ENCODE measurements at regions not wholly inside any gene's neighbourhood (a gene's known extent, or its start where the extent isn't known, plus 50 kb on each side); places are given as distances from the start of the nearest gene placed in this dataset.

GRCh38 chr21:14670409-14670808 lies 124.3 kb upstream of the SAMSN1 start:
- TF ChIP-seq, protein P1, sequence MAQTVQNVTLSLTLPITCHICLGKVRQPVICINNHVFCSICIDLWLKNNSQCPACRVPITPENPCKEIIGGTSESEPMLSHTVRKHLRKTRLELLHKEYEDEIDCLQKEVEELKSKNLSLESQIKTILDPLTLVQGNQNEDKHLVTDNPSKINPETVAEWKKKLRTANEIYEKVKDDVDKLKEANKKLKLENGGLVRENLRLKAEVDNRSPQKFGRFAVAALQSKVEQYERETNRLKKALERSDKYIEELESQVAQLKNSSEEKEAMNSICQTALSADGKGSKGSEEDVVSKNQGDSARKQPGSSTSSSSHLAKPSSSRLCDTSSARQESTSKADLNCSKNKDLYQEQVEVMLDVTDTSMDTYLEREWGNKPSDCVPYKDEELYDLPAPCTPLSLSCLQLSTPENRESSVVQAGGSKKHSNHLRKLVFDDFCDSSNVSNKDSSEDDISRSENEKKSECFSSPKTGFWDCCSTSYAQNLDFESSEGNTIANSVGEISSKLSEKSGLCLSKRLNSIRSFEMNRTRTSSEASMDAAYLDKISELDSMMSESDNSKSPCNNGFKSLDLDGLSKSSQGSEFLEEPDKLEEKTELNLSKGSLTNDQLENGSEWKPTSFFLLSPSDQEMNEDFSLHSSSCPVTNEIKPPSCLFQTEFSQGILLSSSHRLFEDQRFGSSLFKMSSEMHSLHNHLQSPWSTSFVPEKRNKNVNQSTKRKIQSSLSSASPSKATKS (CRISPR knock-in tag; IDR thresholded peaks at IDR 0.05): no peak
- TF ChIP-seq ZNF436 (CRISPR knock-in tag; IDR thresholded peaks at IDR 0.05) (no peak), ZNF407 (IDR thresholded peaks at IDR 0.05; ENCODE audit: low read depth) (no peak), PHF21A (IDR thresholded peaks at IDR 0.05; ENCODE audit: borderline replicate concordance, low read depth) (no peak), ZSCAN29 (IDR thresholded peaks at IDR 0.05) (no peak), CEBPB (tag; IDR thresholded peaks at IDR 0.05) (no peak), MEF2A (IDR thresholded peaks at IDR 0.05; ENCODE audit: control insufficient read depth, low read depth, low read length) (no peak), EZH2 (IDR thresholded peaks at IDR 0.05; ENCODE audit: borderline replicate concordance, low read depth, low read length) (no peak), ATF4 (CRISPR knock-in tag; IDR thresholded peaks at IDR 0.05) (no peak), BHLHE40 (IDR thresholded peaks at IDR 0.05; ENCODE audit: low read length) (no peak)
- TF ChIP-seq, protein P2, sequence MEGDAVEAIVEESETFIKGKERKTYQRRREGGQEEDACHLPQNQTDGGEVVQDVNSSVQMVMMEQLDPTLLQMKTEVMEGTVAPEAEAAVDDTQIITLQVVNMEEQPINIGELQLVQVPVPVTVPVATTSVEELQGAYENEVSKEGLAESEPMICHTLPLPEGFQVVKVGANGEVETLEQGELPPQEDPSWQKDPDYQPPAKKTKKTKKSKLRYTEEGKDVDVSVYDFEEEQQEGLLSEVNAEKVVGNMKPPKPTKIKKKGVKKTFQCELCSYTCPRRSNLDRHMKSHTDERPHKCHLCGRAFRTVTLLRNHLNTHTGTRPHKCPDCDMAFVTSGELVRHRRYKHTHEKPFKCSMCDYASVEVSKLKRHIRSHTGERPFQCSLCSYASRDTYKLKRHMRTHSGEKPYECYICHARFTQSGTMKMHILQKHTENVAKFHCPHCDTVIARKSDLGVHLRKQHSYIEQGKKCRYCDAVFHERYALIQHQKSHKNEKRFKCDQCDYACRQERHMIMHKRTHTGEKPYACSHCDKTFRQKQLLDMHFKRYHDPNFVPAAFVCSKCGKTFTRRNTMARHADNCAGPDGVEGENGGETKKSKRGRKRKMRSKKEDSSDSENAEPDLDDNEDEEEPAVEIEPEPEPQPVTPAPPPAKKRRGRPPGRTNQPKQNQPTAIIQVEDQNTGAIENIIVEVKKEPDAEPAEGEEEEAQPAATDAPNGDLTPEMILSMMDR (IDR thresholded peaks at IDR 0.05 in 2 of 3, conservative IDR thresholded peaks at IDR 0.05 in 1 of 3; ENCODE audit: insufficient read depth in 2 of 3, low read depth in 1 of 3, low read length in 3 of 3): no peak
- TF ChIP-seq, protein P3, sequence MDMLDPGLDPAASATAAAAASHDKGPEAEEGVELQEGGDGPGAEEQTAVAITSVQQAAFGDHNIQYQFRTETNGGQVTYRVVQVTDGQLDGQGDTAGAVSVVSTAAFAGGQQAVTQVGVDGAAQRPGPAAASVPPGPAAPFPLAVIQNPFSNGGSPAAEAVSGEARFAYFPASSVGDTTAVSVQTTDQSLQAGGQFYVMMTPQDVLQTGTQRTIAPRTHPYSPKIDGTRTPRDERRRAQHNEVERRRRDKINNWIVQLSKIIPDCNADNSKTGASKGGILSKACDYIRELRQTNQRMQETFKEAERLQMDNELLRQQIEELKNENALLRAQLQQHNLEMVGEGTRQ (CRISPR knock-in tag; IDR thresholded peaks at IDR 0.05): no peak

Data from K562 (cell line).